Stimulated activated CD4-positive, alpha-beta T cell treated with anti-CD3 and anti-CD28 coated beads, Interleukin-12 subunit alpha, Interleukin-12 subunit beta, amount 100 ng/mL, for 48 hours (primary cell): ENCODE measurements at regions not wholly inside any gene's neighbourhood (a gene's known extent, or its start where the extent isn't known, plus 50 kb on each side); places are given as distances from the start of the nearest gene placed in this dataset.
"Not testable (repeated sequence)": the region's sequence is repeated elsewhere in the genome, so short reads cannot be mapped to it uniquely, and the experiment has no call there.

Experiments
- DNase-seq, 3 donors: peaks; one replicate each; pipeline ENCODE4 v3.0.0-alpha.2; 2020; ENCODE audit warnings: low read depth in 2 of 3, low spot score in 1 of 3

GRCh38 chr4:106869551-106869950, 166.6 kb downstream of the DKK2 start:
- DNase-seq = no peak

GRCh38 chr4:106868381-106869035, 167.6 kb downstream of the DKK2 start:
- DNase-seq = no peak

GRCh38 chr4:106864231-106864630, 171.9 kb downstream of the DKK2 start:
- DNase-seq = no peak

GRCh38 chr4:106854569-106855351, 181.4 kb downstream of the DKK2 start:
- no peak for DNase-seq

GRCh38 chr4:106852426-106852825, 183.7 kb downstream of the DKK2 start:
- no peak for DNase-seq

GRCh38 chr4:106851726-106852125, 184.4 kb downstream of the DKK2 start:
- DNase-seq = no peak

GRCh38 chr4:106850691-106851090, 185.4 kb downstream of the DKK2 start:
- DNase-seq = no peak

GRCh38 chr4:106835919-106836318, 200.2 kb downstream of the DKK2 start:
- no peak for DNase-seq

- DNase-seq = no peak
These were observed 205.2 kb downstream of the DKK2 start for GRCh38 chr4:106830879-106831278.

GRCh38 chr4:106818764-106819163, 217.3 kb downstream of the DKK2 start:
- DNase-seq = no peak

GRCh38 chr4:106816496-106816895, 219.6 kb downstream of the DKK2 start:
- no peak for DNase-seq

- no peak for DNase-seq
These were observed 226.0 kb downstream of the DKK2 start for GRCh38 chr4:106810122-106810521.

- DNase-seq = no peak
These were observed 227.0 kb downstream of the DKK2 start for GRCh38 chr4:106809076-106809475.

GRCh38 chr4:106806158-106806797, 229.8 kb downstream of the DKK2 start:
- no peak for DNase-seq

GRCh38 chr4:106803083-106803482, 233.0 kb downstream of the DKK2 start:
- no peak for DNase-seq

GRCh38 chr4:106801386-106801785, 234.7 kb downstream of the DKK2 start:
- no peak for DNase-seq

GRCh38 chr4:106796876-106797275, 239.2 kb downstream of the DKK2 start:
- DNase-seq = no peak

GRCh38 chr4:106795326-106795725, 240.8 kb downstream of the DKK2 start:
- DNase-seq = no peak

- DNase-seq = no peak
These were observed 242.2 kb downstream of the DKK2 start for GRCh38 chr4:106793933-106794332.

GRCh38 chr4:106775636-106776035, 260.5 kb downstream of the DKK2 start:
- DNase-seq = no peak

- not testable (repeated sequence) for DNase-seq
These were observed 262.1 kb downstream of the DKK2 start for GRCh38 chr4:106774055-106774454.
